Panc1 (cell line): ENCODE measurements at regions not wholly inside any gene's neighbourhood (a gene's known extent, or its start where the extent isn't known, plus 50 kb on each side); places are given as distances from the start of the nearest gene placed in this dataset.

Experiments used
- ATAC-seq: fragments of 200-7000 bp; cut with Tn5 transposase; 2 replicates; pipeline ENCODE4 v1.9.1; 2020; ENCODE audit warnings: mild to moderate bottlenecking, moderate library complexity
- BruUV-seq: library from RNA; stranded (reverse); fragments of 400-500 nt; replicated peaks from 2 replicates; lab custom pipeline; 2021; lab: Mats Ljungman, UMichigan
- CTCF ChIA-PET: fragments of 300-600 bp; sonication (Branson Sonifier 250); formaldehyde crosslinking; loops from one replicate; lab custom pipeline; 2022; ENCODE audit warnings: antibody characterized with exemption; lab: Charles Lee
- POLR2A ChIA-PET: fragments of 300-600 bp; sonication (Branson Sonifier 250); formaldehyde crosslinking; loops from one replicate; lab custom pipeline; 2022; ENCODE audit warnings: antibody characterized with exemption; lab: Charles Lee
- DNase-seq: peaks from one replicate; pipeline ENCODE4 v3.0.0-alpha.2; 2010; ENCODE audit warnings: low read depth, low spot score
- H3K27ac ChIP-seq: 2 replicates; pipeline ENCODE4 v1.5.1; 2011; ENCODE audit warnings: mild to moderate bottlenecking, low read length, inconsistent platforms
- H3K27me3 ChIP-seq: fragments of 200-500 bp; sonication (Bioruptor generic); 2 replicates; pipeline ENCODE4 v1.6.0; 2014; ENCODE audit warnings: low read length, inconsistent platforms; ENCODE audit not compliant: control insufficient read depth, insufficient read depth
- H3K36me3 ChIP-seq: fragments of 200-500 bp; sonication (Bioruptor generic); 2 replicates; pipeline ENCODE4 v1.5.1; 2014; ENCODE audit warnings: inconsistent platforms, mild to moderate bottlenecking, low read length, moderate library complexity; ENCODE audit not compliant: control insufficient read depth, insufficient read depth
- H3K4me1 ChIP-seq: 2 replicates; pipeline ENCODE4 v1.5.1; 2011; ENCODE audit warnings: inconsistent platforms, mild to moderate bottlenecking, low read length, moderate library complexity; ENCODE audit not compliant: control insufficient read depth, insufficient read depth
- H3K4me3 ChIP-seq, 2 experiments: 2 replicates each; pipeline ENCODE4 v1.5.1; 2011 to 2012; ENCODE audit warnings: low read depth in 2 of 2, low read length in 2 of 2, mild to moderate bottlenecking in 2 of 2, inconsistent platforms in 1 of 2, moderate library complexity in 1 of 2
- H3K9me3 ChIP-seq: fragments of 200-500 bp; sonication (Bioruptor generic); 2 replicates; pipeline ENCODE4 v1.5.1; 2014; ENCODE audit warnings: low read depth, mild to moderate bottlenecking, inconsistent platforms, low read length, moderate library complexity; ENCODE audit not compliant: control insufficient read depth, insufficient read depth
- POLR2AphosphoS5 ChIP-seq: IDR thresholded peaks from 2 replicates; pipeline ENCODE4 v1.6.1; 2012; ENCODE audit warnings: mild to moderate bottlenecking, low read depth, low read length, moderate library complexity
- SIN3A ChIP-seq: IDR thresholded peaks from 2 replicates; pipeline ENCODE4 v1.6.1; 2012; ENCODE audit warnings: low read depth, mild to moderate bottlenecking, low read length, moderate library complexity, borderline replicate concordance; ENCODE audit not compliant: insufficient read depth
- TCF7L2 ChIP-seq: IDR thresholded peaks from 2 replicates; pipeline ENCODE4 v1.6.1; 2011; ENCODE audit warnings: mild to moderate bottlenecking, low read depth, low read length, inconsistent platforms
- in situ Hi-C: cut with HindIII; loops from 2 replicates; pipeline ENCODE4 v1.10.0; 2016; ENCODE audit warnings: low sequenced_read_pairs, low pct_unique_long_range_greater_than_20kb
- intact Hi-C: fragments of 100-400 bp; cut with micrococcal nuclease; formaldehyde crosslinking; loops from one replicate; pipeline ENCODE4 v1.10.0; 2022; ENCODE audit not compliant: unreplicated experiment
- TF ChIP-seq, protein P1 (sequence below), 2 experiments: IDR thresholded peaks; 2 replicates each; pipeline ENCODE4 v1.6.1; 2011 to 2012; ENCODE audit warnings: low read depth in 2 of 2, control low read depth in 1 of 2, low read length in 1 of 2, mild to moderate bottlenecking in 1 of 2, moderate library complexity in 1 of 2; ENCODE audit not compliant: insufficient read depth in 1 of 2
- TF ChIP-seq, protein P2 (sequence below): fragments of 450-650 bp; IDR thresholded peaks from 2 replicates; pipeline ENCODE4 v1.5.1; 2017; ENCODE audit warnings: mild to moderate bottlenecking

DNA sequence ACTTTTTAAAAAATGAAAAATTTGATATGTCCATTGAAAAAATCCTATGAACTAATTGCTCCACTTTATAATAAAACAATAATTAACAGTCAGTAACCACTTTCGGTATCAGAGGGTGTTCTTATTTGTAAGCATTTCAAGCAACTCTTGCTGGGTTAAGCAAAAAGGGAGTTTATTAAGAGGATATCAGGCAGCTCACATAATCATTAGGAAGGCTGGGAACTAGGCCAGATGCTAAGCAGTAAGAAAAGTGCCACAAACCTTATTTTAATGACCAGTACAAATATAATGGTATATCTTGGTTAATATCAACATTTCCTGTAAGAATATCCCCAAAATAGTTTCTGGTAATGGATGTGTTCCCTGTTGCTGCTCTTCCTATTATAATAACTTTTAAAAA, 2618.3 kb upstream of the PCDH20 start:
- TF ChIP-seq POLR2AphosphoS5 (no peak), SIN3A (no peak), TCF7L2 (no peak)
- TF ChIP-seq, protein P1, sequence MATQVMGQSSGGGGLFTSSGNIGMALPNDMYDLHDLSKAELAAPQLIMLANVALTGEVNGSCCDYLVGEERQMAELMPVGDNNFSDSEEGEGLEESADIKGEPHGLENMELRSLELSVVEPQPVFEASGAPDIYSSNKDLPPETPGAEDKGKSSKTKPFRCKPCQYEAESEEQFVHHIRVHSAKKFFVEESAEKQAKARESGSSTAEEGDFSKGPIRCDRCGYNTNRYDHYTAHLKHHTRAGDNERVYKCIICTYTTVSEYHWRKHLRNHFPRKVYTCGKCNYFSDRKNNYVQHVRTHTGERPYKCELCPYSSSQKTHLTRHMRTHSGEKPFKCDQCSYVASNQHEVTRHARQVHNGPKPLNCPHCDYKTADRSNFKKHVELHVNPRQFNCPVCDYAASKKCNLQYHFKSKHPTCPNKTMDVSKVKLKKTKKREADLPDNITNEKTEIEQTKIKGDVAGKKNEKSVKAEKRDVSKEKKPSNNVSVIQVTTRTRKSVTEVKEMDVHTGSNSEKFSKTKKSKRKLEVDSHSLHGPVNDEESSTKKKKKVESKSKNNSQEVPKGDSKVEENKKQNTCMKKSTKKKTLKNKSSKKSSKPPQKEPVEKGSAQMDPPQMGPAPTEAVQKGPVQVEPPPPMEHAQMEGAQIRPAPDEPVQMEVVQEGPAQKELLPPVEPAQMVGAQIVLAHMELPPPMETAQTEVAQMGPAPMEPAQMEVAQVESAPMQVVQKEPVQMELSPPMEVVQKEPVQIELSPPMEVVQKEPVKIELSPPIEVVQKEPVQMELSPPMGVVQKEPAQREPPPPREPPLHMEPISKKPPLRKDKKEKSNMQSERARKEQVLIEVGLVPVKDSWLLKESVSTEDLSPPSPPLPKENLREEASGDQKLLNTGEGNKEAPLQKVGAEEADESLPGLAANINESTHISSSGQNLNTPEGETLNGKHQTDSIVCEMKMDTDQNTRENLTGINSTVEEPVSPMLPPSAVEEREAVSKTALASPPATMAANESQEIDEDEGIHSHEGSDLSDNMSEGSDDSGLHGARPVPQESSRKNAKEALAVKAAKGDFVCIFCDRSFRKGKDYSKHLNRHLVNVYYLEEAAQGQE (IDR thresholded peaks at IDR 0.05; ENCODE audit: insufficient read depth in 1 of 2, low read depth in 2 of 2, low read length in 1 of 2): no peak
- TF ChIP-seq, protein P2, sequence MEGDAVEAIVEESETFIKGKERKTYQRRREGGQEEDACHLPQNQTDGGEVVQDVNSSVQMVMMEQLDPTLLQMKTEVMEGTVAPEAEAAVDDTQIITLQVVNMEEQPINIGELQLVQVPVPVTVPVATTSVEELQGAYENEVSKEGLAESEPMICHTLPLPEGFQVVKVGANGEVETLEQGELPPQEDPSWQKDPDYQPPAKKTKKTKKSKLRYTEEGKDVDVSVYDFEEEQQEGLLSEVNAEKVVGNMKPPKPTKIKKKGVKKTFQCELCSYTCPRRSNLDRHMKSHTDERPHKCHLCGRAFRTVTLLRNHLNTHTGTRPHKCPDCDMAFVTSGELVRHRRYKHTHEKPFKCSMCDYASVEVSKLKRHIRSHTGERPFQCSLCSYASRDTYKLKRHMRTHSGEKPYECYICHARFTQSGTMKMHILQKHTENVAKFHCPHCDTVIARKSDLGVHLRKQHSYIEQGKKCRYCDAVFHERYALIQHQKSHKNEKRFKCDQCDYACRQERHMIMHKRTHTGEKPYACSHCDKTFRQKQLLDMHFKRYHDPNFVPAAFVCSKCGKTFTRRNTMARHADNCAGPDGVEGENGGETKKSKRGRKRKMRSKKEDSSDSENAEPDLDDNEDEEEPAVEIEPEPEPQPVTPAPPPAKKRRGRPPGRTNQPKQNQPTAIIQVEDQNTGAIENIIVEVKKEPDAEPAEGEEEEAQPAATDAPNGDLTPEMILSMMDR: no peak

DNA sequence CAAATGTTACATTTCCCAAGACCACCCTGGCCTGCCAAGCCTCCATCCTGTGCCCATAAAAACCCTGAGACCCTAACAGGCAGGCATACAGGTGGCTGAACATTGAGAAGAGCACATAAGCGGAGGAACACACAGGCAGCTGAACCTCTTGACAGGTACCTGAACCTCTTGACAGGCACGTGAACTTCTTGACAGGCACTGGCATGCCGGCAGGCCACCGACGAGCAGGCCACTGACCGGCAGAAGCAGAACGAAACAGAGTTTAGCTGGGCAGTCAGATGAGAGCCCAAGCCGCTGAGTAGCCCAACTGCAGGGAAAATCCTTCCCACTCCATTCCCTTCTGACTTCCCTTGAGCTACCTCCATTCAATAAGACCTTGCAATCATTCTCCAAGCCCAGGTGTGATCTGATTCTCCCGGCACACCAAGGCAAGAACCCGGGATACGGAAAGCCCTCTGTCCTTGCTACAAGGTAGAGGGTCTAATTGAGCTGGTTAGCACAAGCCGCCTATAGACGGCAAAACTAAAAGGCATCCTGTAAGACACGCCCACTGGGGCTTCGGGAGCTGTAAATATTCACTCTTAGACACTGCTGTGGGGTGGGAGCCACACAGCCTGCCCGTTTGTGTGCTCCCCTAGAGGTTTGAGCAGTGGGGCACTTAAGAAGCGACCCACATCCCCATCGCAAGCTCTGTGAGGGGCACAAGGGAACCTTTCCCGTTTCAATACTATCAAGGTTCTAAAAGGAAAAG, 2613.9 kb upstream of the PCDH20 start:
- H3K36me3 ChIP-seq: no peaks in the 10 kb centered on the region
- H3K4me1 ChIP-seq: no peaks in the 10 kb centered on the region
- ChIA-PET POLR2A (no interaction called here), CTCF (no interaction called here)
- DNase-seq (no peak), ATAC-seq (no peak)
- no peak for TF ChIP-seq POLR2AphosphoS5
- TF ChIP-seq, protein P1 (IDR thresholded peaks at IDR 0.05; ENCODE audit: insufficient read depth in 1 of 2, low read depth in 2 of 2, low read length in 1 of 2): no peak
- TF ChIP-seq TCF7L2: no peak
- TF ChIP-seq, protein P2: no peak
- no peak for TF ChIP-seq SIN3A
- H3K4me3 ChIP-seq: no peak overlapping the region
- H3K27ac ChIP-seq: no peak overlapping the region
- H3K27me3 ChIP-seq: no peaks in the 10 kb centered on the region
- in situ Hi-C loops: no loop called here
- no peaks in the 10 kb centered on the region for H3K9me3 ChIP-seq
- no TSS peak for BruUV-seq
- intact Hi-C loops: no loop called here

More for the DNA sequence above, 2618.3 kb upstream of the PCDH20 start:
- Histone ChIP-seq H3K36me3 (no peaks in the 10 kb centered on the region), H3K27ac (no peak overlapping the region), H3K9me3 (no peaks in the 10 kb centered on the region), H3K4me3 (no peak overlapping the region), H3K4me1 (no peaks in the 10 kb centered on the region), H3K27me3 (no peaks in the 10 kb centered on the region)
- intact Hi-C loops: no loop called here
- POLR2A ChIA-PET: no interaction called here
- ATAC-seq (no peak), DNase-seq (no peak)
- in situ Hi-C loops: no loop called here
- no TSS peak for BruUV-seq
- CTCF ChIA-PET: no interaction called here
